ENCODE measurements at regions not wholly inside any gene's neighbourhood (a gene's known extent, or its start where the extent isn't known, plus 50 kb on each side); places are given as distances from the start of the nearest gene placed in this dataset.

DNA sequence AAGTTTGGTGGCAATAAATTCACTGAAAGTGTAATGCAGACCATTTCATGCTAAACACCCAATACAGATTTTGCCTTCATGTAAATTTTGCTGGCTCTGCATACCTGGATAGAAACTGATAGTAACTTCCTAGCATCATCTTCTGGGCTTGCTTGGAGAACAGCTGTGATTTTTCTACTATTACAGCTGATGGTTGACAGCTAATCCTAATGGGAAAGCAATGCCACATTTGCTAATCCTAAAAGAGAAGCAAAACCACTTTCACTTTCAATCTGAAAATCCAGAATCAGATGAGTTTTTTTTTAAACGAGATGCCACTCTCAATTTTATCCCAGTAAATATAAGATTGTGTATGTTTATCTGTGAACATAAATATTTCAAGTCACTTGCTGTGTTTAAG is 1035.9 kb downstream of the TRHDE start:
- H3K9me3 ChIP-seq (ENCODE audit: control insufficient read depth, low read depth, low read length) = no peaks in the 10 kb centered on the region
- no peak overlapping the region for H4K8ac ChIP-seq (replicated peaks; ENCODE audit: insufficient read length, low read depth, low read length)
- no peaks in the 10 kb centered on the region for H3K4me1 Mint-ChIP-seq
- no peaks in the 10 kb centered on the region for H3K27me3 Mint-ChIP-seq (ENCODE audit: low read depth)
- H2BK20ac ChIP-seq (ENCODE audit: low read depth, low read length, poor library complexity, severe bottlenecking) = no peak overlapping the region
- TF ChIP-seq, protein P1, sequence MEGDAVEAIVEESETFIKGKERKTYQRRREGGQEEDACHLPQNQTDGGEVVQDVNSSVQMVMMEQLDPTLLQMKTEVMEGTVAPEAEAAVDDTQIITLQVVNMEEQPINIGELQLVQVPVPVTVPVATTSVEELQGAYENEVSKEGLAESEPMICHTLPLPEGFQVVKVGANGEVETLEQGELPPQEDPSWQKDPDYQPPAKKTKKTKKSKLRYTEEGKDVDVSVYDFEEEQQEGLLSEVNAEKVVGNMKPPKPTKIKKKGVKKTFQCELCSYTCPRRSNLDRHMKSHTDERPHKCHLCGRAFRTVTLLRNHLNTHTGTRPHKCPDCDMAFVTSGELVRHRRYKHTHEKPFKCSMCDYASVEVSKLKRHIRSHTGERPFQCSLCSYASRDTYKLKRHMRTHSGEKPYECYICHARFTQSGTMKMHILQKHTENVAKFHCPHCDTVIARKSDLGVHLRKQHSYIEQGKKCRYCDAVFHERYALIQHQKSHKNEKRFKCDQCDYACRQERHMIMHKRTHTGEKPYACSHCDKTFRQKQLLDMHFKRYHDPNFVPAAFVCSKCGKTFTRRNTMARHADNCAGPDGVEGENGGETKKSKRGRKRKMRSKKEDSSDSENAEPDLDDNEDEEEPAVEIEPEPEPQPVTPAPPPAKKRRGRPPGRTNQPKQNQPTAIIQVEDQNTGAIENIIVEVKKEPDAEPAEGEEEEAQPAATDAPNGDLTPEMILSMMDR (conservative IDR thresholded peaks at IDR 0.05) = no peak
- no peak overlapping the region for H3K4me2 ChIP-seq (ENCODE audit: insufficient read depth, insufficient read length, low read length)
- H3K4ac ChIP-seq (ENCODE audit: low read depth, low read length) = no peak overlapping the region
- no peak overlapping the region for H3K4me3 Mint-ChIP-seq
- no peak overlapping the region for H3K23ac ChIP-seq (ENCODE audit: insufficient read length, low read depth, low read length)
- no peak overlapping the region for H3T11ph ChIP-seq (ENCODE audit: low read length)
- no peaks in the 10 kb centered on the region for H3K79me2 ChIP-seq (ENCODE audit: insufficient read depth, low read length)
- no peaks in the 10 kb centered on the region for H4K20me1 ChIP-seq (ENCODE audit: control insufficient read depth, insufficient read depth, insufficient read length)
- H2AFZ ChIP-seq (ENCODE audit: low read length) = no peak overlapping the region
- H3K79me1 ChIP-seq (ENCODE audit: insufficient read depth, low read depth, low read length, poor library complexity, severe bottlenecking) = no peaks in the 10 kb centered on the region
- H4K91ac ChIP-seq (ENCODE audit: insufficient read length, low read depth, low read length) = no peak overlapping the region
- no peaks in the 10 kb centered on the region for H3K9me3 Mint-ChIP-seq
- H2BK5ac ChIP-seq (ENCODE audit: insufficient read length, low read length) = no peak overlapping the region
- H2BK15ac ChIP-seq (ENCODE audit: low read depth, low read length) = no peak overlapping the region
- WGBS (ENCODE audit: extremely low coverage, insufficient read length, low lambda C conversion rate) = no CpG with 5 or more reads among the region's 1 CpG
- no peak for DNase-seq
- no peak overlapping the region for H3K9ac ChIP-seq (ENCODE audit: extremely low read depth, insufficient read length, low read length)
- no peak overlapping the region for H3K27ac Mint-ChIP-seq
- H3K27me3 ChIP-seq (ENCODE audit: insufficient read depth, low read length) = no peaks in the 10 kb centered on the region
- no peak overlapping the region for H2AK5ac ChIP-seq (ENCODE audit: insufficient read length, low read length)
- H3K4me1 ChIP-seq (ENCODE audit: insufficient read depth, low read length) = no peaks in the 10 kb centered on the region
- no peaks in the 10 kb centered on the region for H3K23me2 ChIP-seq (ENCODE audit: insufficient read length, low read depth, low read length, poor library complexity, severe bottlenecking)
- no peak overlapping the region for H4K5ac ChIP-seq (ENCODE audit: insufficient read length, low read depth, low read length)
- no peak overlapping the region for H3K14ac ChIP-seq (ENCODE audit: insufficient read depth, low read length)
- H3K27ac ChIP-seq (ENCODE audit: insufficient read length, low read depth, low read length) = no peak overlapping the region
- H3K56ac ChIP-seq (ENCODE audit: insufficient read length, low read depth, low read length) = no peak overlapping the region
- H2BK12ac ChIP-seq (ENCODE audit: insufficient read length, low read depth, low read length) = no peak overlapping the region
- H3K36me3 Mint-ChIP-seq (ENCODE audit: insufficient read depth in 1 of 3, low read depth in 3 of 3) = no peaks in the 10 kb centered on the region; a peak in 1 of 7 replicates
- H2BK120ac ChIP-seq (ENCODE audit: low read depth, low read length, poor library complexity, severe bottlenecking) = no peak overlapping the region
- no peak overlapping the region for H3K18ac ChIP-seq (ENCODE audit: insufficient read length, low read depth, low read length)

Data from H9 (cell line).